ENCODE measurements at regions not wholly inside any gene's neighbourhood (a gene's known extent, or its start where the extent isn't known, plus 50 kb on each side); places are given as distances from the start of the nearest gene placed in this dataset.

DNA sequence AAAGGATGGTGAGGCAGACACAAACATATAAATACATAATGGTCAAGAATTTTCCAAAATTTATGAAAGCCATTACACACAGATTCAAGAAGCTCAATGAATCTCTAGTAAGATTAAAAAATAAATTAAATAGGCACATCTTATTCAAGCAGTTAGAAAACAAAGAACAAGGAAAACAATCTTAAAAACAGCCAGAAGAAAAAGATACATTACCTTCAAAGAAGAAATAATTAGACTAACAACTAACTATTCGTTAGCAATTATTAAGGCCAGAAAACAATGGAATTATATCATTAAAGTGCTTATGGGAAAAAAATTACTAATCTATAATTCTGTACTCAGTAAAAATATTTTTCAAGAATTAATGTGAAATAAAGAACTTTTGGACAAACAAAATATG is 593.1 kb downstream of the EBF1 start:
- Histone ChIP-seq H3K4me1 (ENCODE audit: insufficient read depth, low read length) (no peaks in the 10 kb centered on the region), H4K20me1 (ENCODE audit: insufficient read depth, low read length) (no peaks in the 10 kb centered on the region), H3K9ac (ENCODE audit: insufficient read depth, low read depth, low read length) (no peak overlapping the region), H3K4me2 (ENCODE audit: low read depth, low read length) (no peak overlapping the region), H3K36me3 (replicated peaks in 1 of 2; ENCODE audit: control insufficient read depth in 1 of 2, insufficient read depth in 2 of 2, low read length in 2 of 2) (no peaks in the 10 kb centered on the region), H3K79me2 (ENCODE audit: insufficient read depth, low read length) (no peaks in the 10 kb centered on the region), H3K27ac (ENCODE audit: extremely low read length, insufficient read depth, low read length) (no peak overlapping the region), H2AFZ (ENCODE audit: low read length) (no peak overlapping the region), H3K27me3 (ENCODE audit: control insufficient read depth in 1 of 2, insufficient read depth in 2 of 2, low read length in 2 of 2) (no peaks in the 10 kb centered on the region), H3K9me3 (ENCODE audit: low read length) (peaks cover 42% of the 10 kb centered on the region; the same call in 1 of the 2 replicates), H3K4me3 (replicated peaks in 1 of 3; ENCODE audit: insufficient read depth in 1 of 3, low read depth in 2 of 3, low read length in 3 of 3) (no peak overlapping the region)
- no peak for ATAC-seq
- ChIA-PET CTCF (ENCODE audit: low intra/inter-chr PET ratio, low total read pairs) (no interaction called here), POLR2A (no interaction called here)
- DNase-seq (ENCODE audit: low spot score): no peak
- intact Hi-C loops (cut with micrococcal nuclease; ENCODE audit: unreplicated experiment) (no loop called here), in situ Hi-C loops (cut with HindIII; ENCODE audit: extremely low pct_ligation_motif_present, low pct_unique_long_range_greater_than_20kb) (no loop called here)
- no TSS peak for BruUV-seq (replicated peaks)
- no peak for FAIRE-seq
- TF ChIP-seq ZNF567 (CRISPR knock-in tag; IDR thresholded peaks at IDR 0.05; ENCODE audit: borderline replicate concordance): no peak
- peak; percentile 79 for TF ChIP-seq ZNF317 (CRISPR knock-in tag; IDR thresholded peaks at IDR 0.05)
- 12% methylated on average over 1 of the region's 1 CpG for WGBS (ENCODE audit: low lambda C conversion rate)

DNA sequence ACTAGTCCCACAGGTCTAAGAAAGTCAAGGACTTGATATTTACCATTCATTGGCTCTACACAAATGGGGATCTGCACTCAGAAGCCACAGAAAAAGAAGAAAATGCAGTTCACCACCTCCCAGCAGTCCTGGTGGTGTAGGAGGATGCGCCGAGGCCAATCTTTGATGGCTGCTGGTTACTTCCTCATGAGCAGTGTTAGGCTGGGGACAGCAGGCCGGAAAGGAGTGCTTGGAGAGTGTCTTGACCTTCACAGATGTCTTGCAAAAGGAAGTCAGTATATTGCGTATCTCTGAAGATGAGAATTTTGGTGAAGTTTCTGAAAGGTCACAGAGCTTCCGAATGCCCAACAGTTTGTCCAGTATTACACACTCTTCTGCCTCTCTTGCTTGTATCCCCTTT is 597.0 kb downstream of the EBF1 start:
- no TSS peak for BruUV-seq (replicated peaks)
- intact Hi-C loops (cut with micrococcal nuclease; ENCODE audit: unreplicated experiment) (no loop called here), in situ Hi-C loops (cut with HindIII; ENCODE audit: extremely low pct_ligation_motif_present, low pct_unique_long_range_greater_than_20kb) (no loop called here)
- ATAC-seq (no peak), FAIRE-seq (no peak), DNase-seq (ENCODE audit: low spot score) (no peak)
- 58% methylated on average over 5 of the region's 5 CpGs for WGBS (ENCODE audit: low lambda C conversion rate)
- Histone ChIP-seq H3K4me3 (replicated peaks in 1 of 3; ENCODE audit: insufficient read depth in 1 of 3, low read depth in 2 of 3, low read length in 3 of 3) (no peak overlapping the region), H3K27ac (ENCODE audit: extremely low read length, insufficient read depth, low read length) (no peak overlapping the region), H2AFZ (ENCODE audit: low read length) (no peak overlapping the region), H3K27me3 (ENCODE audit: control insufficient read depth in 1 of 2, insufficient read depth in 2 of 2, low read length in 2 of 2) (no peaks in the 10 kb centered on the region), H3K9me3 (ENCODE audit: low read length) (peaks cover 30% of the 10 kb centered on the region; the same call in 1 of the 2 replicates), H3K4me2 (ENCODE audit: low read depth, low read length) (no peak overlapping the region), H3K4me1 (ENCODE audit: insufficient read depth, low read length) (no peaks in the 10 kb centered on the region), H3K36me3 (replicated peaks in 1 of 2; ENCODE audit: control insufficient read depth in 1 of 2, insufficient read depth in 2 of 2, low read length in 2 of 2) (no peaks in the 10 kb centered on the region), H4K20me1 (ENCODE audit: insufficient read depth, low read length) (no peaks in the 10 kb centered on the region), H3K9ac (ENCODE audit: insufficient read depth, low read depth, low read length) (no peak overlapping the region), H3K79me2 (ENCODE audit: insufficient read depth, low read length) (no peaks in the 10 kb centered on the region)
- CTCF ChIA-PET (ENCODE audit: low intra/inter-chr PET ratio, low total read pairs): no interaction called here
- POLR2A ChIA-PET: no interaction called here
- TF ChIP-seq SAP130 (CRISPR knock-in tag; IDR thresholded peaks at IDR 0.05; ENCODE audit: low read depth) (no peak), ELF3 (CRISPR knock-in tag; IDR thresholded peaks at IDR 0.05) (no peak), ZNF720 (CRISPR knock-in tag; IDR thresholded peaks at IDR 0.05) (no peak), ZNF775 (CRISPR knock-in tag; IDR thresholded peaks at IDR 0.05; ENCODE audit: borderline replicate concordance) (no peak), PCBP1 (IDR thresholded peaks at IDR 0.05; ENCODE audit: borderline replicate concordance, low read depth, low read length) (no peak)
- TF ChIP-seq, protein P1, sequence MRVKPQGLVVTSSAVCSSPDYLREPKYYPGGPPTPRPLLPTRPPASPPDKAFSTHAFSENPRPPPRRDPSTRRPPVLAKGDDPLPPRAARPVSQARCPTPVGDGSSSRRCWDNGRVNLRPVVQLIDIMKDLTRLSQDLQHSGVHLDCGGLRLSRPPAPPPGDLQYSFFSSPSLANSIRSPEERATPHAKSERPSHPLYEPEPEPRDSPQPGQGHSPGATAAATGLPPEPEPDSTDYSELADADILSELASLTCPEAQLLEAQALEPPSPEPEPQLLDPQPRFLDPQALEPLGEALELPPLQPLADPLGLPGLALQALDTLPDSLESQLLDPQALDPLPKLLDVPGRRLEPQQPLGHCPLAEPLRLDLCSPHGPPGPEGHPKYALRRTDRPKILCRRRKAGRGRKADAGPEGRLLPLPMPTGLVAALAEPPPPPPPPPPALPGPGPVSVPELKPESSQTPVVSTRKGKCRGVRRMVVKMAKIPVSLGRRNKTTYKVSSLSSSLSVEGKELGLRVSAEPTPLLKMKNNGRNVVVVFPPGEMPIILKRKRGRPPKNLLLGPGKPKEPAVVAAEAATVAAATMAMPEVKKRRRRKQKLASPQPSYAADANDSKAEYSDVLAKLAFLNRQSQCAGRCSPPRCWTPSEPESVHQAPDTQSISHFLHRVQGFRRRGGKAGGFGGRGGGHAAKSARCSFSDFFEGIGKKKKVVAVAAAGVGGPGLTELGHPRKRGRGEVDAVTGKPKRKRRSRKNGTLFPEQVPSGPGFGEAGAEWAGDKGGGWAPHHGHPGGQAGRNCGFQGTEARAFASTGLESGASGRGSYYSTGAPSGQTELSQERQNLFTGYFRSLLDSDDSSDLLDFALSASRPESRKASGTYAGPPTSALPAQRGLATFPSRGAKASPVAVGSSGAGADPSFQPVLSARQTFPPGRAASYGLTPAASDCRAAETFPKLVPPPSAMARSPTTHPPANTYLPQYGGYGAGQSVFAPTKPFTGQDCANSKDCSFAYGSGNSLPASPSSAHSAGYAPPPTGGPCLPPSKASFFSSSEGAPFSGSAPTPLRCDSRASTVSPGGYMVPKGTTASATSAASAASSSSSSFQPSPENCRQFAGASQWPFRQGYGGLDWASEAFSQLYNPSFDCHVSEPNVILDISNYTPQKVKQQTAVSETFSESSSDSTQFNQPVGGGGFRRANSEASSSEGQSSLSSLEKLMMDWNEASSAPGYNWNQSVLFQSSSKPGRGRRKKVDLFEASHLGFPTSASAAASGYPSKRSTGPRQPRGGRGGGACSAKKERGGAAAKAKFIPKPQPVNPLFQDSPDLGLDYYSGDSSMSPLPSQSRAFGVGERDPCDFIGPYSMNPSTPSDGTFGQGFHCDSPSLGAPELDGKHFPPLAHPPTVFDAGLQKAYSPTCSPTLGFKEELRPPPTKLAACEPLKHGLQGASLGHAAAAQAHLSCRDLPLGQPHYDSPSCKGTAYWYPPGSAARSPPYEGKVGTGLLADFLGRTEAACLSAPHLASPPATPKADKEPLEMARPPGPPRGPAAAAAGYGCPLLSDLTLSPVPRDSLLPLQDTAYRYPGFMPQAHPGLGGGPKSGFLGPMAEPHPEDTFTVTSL (CRISPR knock-in tag; IDR thresholded peaks at IDR 0.05; ENCODE audit: borderline replicate concordance): no peak
- TF ChIP-seq, protein P2, sequence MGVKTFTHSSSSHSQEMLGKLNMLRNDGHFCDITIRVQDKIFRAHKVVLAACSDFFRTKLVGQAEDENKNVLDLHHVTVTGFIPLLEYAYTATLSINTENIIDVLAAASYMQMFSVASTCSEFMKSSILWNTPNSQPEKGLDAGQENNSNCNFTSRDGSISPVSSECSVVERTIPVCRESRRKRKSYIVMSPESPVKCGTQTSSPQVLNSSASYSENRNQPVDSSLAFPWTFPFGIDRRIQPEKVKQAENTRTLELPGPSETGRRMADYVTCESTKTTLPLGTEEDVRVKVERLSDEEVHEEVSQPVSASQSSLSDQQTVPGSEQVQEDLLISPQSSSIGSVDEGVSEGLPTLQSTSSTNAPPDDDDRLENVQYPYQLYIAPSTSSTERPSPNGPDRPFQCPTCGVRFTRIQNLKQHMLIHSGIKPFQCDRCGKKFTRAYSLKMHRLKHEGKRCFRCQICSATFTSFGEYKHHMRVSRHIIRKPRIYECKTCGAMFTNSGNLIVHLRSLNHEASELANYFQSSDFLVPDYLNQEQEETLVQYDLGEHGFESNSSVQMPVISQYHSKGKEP (CRISPR knock-in tag; IDR thresholded peaks at IDR 0.05): no peak
